ENCODE measurements at regions not wholly inside any gene's neighbourhood (a gene's known extent, or its start where the extent isn't known, plus 50 kb on each side); places are given as distances from the start of the nearest gene placed in this dataset.

DNA sequence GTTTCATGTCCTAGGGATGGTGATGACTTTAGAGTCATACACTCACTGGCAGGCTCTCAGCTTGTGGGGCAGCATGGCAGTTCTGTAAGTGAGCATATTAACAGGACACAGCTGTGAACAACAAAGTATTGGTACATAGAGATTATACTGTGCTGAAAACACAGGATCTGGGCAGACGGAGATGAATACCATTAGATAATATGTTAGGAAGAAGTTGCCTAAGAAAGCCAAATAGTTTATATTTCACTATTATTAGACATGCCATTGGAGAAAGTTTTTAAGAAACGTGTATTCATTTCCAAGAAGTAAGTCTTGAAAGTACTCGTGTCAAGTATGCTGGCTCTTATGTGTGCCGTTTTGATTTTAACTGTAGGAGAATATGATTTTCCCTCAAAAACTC, 274.5 kb downstream of the INHBA start:
- TF ChIP-seq YY1 (IDR thresholded peaks at IDR 0.05) (no peak), TAF1 (conservative IDR thresholded peaks at IDR 0.05) (no peak), REST (IDR thresholded peaks at IDR 0.05) (no peak), FOXA1 (IDR thresholded peaks at IDR 0.05) (no peak), GABPA (IDR thresholded peaks at IDR 0.05 in 1 of 2, conservative IDR thresholded peaks at IDR 0.05 in 1 of 2) (no peak), MAX (IDR thresholded peaks at IDR 0.05) (no peak), SP1 (IDR thresholded peaks at IDR 0.05) (no peak), JUND (IDR thresholded peaks at IDR 0.05) (no peak)
- TF ChIP-seq, protein P1, sequence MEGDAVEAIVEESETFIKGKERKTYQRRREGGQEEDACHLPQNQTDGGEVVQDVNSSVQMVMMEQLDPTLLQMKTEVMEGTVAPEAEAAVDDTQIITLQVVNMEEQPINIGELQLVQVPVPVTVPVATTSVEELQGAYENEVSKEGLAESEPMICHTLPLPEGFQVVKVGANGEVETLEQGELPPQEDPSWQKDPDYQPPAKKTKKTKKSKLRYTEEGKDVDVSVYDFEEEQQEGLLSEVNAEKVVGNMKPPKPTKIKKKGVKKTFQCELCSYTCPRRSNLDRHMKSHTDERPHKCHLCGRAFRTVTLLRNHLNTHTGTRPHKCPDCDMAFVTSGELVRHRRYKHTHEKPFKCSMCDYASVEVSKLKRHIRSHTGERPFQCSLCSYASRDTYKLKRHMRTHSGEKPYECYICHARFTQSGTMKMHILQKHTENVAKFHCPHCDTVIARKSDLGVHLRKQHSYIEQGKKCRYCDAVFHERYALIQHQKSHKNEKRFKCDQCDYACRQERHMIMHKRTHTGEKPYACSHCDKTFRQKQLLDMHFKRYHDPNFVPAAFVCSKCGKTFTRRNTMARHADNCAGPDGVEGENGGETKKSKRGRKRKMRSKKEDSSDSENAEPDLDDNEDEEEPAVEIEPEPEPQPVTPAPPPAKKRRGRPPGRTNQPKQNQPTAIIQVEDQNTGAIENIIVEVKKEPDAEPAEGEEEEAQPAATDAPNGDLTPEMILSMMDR (IDR thresholded peaks at IDR 0.05; ENCODE audit: low read depth, low read length, missing input control): no peak

Measured in liver (tissue), 3 donors.